Right atrium auricular region (tissue), 2 donors: ENCODE measurements at regions not wholly inside any gene's neighbourhood (a gene's known extent, or its start where the extent isn't known, plus 50 kb on each side); places are given as distances from the start of the nearest gene placed in this dataset.

Source experiments
- DNase-seq: peaks from one replicate; pipeline ENCODE4 v3.0.0-alpha.2; 2019; ENCODE audit warnings: low spot score
- H3K27ac ChIP-seq, 2 donors: fragments of 200-600 bp; sonication (generic); 1 replicate in 1 of 2; 2 replicates in 1 of 2; pipeline ENCODE4 v1.5.1; 2016 to 2019
- H3K27me3 ChIP-seq, 2 donors: fragments of 200-600 bp; sonication (generic); one replicate each; pipeline versions ENCODE4 v1.5.1 to v1.6.0; 2017 to 2019
- H3K36me3 ChIP-seq: fragments of 200-600 bp; sonication (generic); one replicate; pipeline ENCODE4 v1.5.1; 2016
- H3K4me1 ChIP-seq, 2 donors: fragments of 200-600 bp; sonication (generic); one replicate each; pipeline versions ENCODE4 v1.5.1 to v1.6.0; 2017 to 2019
- H3K4me3 ChIP-seq, 2 donors: fragments of 200-600 bp; sonication (generic); 1 replicate in 1 of 2; 2 replicates in 1 of 2; pipeline ENCODE4 v1.5.1; 2017 to 2019; ENCODE audit warnings: mild to moderate bottlenecking in 1 of 2, moderate library complexity in 1 of 2
- H3K9me3 ChIP-seq, 2 donors: fragments of 200-600 bp; sonication (generic); one replicate each; pipeline ENCODE4 v1.5.1; 2019
- CTCF ChIP-seq, 2 donors: fragments of 200-600 bp; sonication (generic); IDR thresholded peaks; one replicate each; pipeline ENCODE4 v1.5.1; 2019; ENCODE audit warnings: antibody characterized with exemption in 2 of 2

GRCh38 chr2:107009275-107009674 lies 123.3 kb upstream of the ST6GAL2 start:
- H3K4me3 ChIP-seq = no peak overlapping the region
- no peak for TF ChIP-seq CTCF (IDR thresholded peaks at IDR 0.05)
- no peak overlapping the region for H3K27ac ChIP-seq
- DNase-seq = no peak
- H3K36me3 ChIP-seq = no peaks in the 10 kb centered on the region
- H3K9me3 ChIP-seq = no peaks in the 10 kb centered on the region
- no peaks in the 10 kb centered on the region for H3K27me3 ChIP-seq
- no peaks in the 10 kb centered on the region for H3K4me1 ChIP-seq

- H3K4me3 ChIP-seq = no peak overlapping the region
- TF ChIP-seq CTCF (IDR thresholded peaks at IDR 0.05) = no peak
- DNase-seq = no peak
- H3K27ac ChIP-seq = no peak overlapping the region
- H3K27me3 ChIP-seq = no peaks in the 10 kb centered on the region
- H3K36me3 ChIP-seq = no peaks in the 10 kb centered on the region
- no peaks in the 10 kb centered on the region for H3K4me1 ChIP-seq
- H3K9me3 ChIP-seq = no peaks in the 10 kb centered on the region
Measured at GRCh38 chr2:107012714-107013306, 126.8 kb upstream of the ST6GAL2 start.

GRCh38 chr2:107013884-107014283 lies 127.9 kb upstream of the ST6GAL2 start:
- Histone ChIP-seq H3K4me3 (no peak overlapping the region), H3K4me1 (no peaks in the 10 kb centered on the region), H3K36me3 (no peaks in the 10 kb centered on the region), H3K27me3 (no peaks in the 10 kb centered on the region), H3K9me3 (no peaks in the 10 kb centered on the region), H3K27ac (no peak overlapping the region)
- no peak for TF ChIP-seq CTCF (IDR thresholded peaks at IDR 0.05)
- no peak for DNase-seq

GRCh38 chr2:107018366-107018765 lies 132.4 kb upstream of the ST6GAL2 start:
- DNase-seq = no peak
- Histone ChIP-seq H3K9me3 (no peaks in the 10 kb centered on the region), H3K27me3 (no peaks in the 10 kb centered on the region)

GRCh38 chr2:107020392-107020791 lies 134.4 kb upstream of the ST6GAL2 start:
- DNase-seq = no peak
- Histone ChIP-seq H3K36me3 (no peaks in the 10 kb centered on the region), H3K27me3 (no peaks in the 10 kb centered on the region), H3K27ac (no peak overlapping the region), H3K4me3 (no peak overlapping the region), H3K4me1 (no peaks in the 10 kb centered on the region), H3K9me3 (no peaks in the 10 kb centered on the region)
- no peak for TF ChIP-seq CTCF (IDR thresholded peaks at IDR 0.05)

More at GRCh38 chr2:107018366-107018765, 132.4 kb upstream of the ST6GAL2 start:
- Histone ChIP-seq H3K4me1 (no peaks in the 10 kb centered on the region), H3K4me3 (no peak overlapping the region), H3K27ac (no peak overlapping the region), H3K36me3 (no peaks in the 10 kb centered on the region)
- no peak for TF ChIP-seq CTCF (IDR thresholded peaks at IDR 0.05)

GRCh38 chr2:107024269-107024668 lies 138.3 kb upstream of the ST6GAL2 start:
- H3K9me3 ChIP-seq = no peaks in the 10 kb centered on the region
- no peak for DNase-seq
- H3K36me3 ChIP-seq = no peaks in the 10 kb centered on the region
- H3K27me3 ChIP-seq = no peaks in the 10 kb centered on the region
- H3K4me1 ChIP-seq = no peaks in the 10 kb centered on the region
- TF ChIP-seq CTCF (IDR thresholded peaks at IDR 0.05) = no peak
- H3K4me3 ChIP-seq = no peak overlapping the region
- no peak overlapping the region for H3K27ac ChIP-seq
